PC-9 (cell line): ENCODE measurements at regions not wholly inside any gene's neighbourhood (a gene's known extent, or its start where the extent isn't known, plus 50 kb on each side); places are given as distances from the start of the nearest gene placed in this dataset.

Source experiments
- BruUV-seq: library from RNA; stranded (reverse); fragments of 400-500 nt; replicated peaks from 2 replicates; lab custom pipeline; 2021; lab: Mats Ljungman, UMichigan
- CTCF ChIA-PET: fragments of 300-600 bp; sonication (Branson Sonifier 250); formaldehyde crosslinking; loops from one replicate; lab custom pipeline; 2022; ENCODE audit warnings: antibody characterized with exemption; lab: Charles Lee
- POLR2A ChIA-PET: fragments of 300-600 bp; sonication (Branson Sonifier 250); formaldehyde crosslinking; loops from one replicate; lab custom pipeline; 2022; ENCODE audit warnings: antibody characterized with exemption; ENCODE audit not compliant: unreplicated experiment; lab: Charles Lee
- DNase-seq, 2 experiments: peaks; one replicate each; pipeline versions ENCODE4 v3.0.0 to v3.0.0-alpha.2; 2015 to 2022; ENCODE audit warnings: mixed read lengths in 1 of 2
- H2AFZ ChIP-seq: fragments of 200-600 bp; sonication (generic); 2 replicates; pipeline ENCODE4 v1.8.1; 2017; ENCODE audit warnings: antibody characterized with exemption
- H3F3A ChIP-seq: fragments of 200-600 bp; sonication (generic); 2 replicates; pipeline ENCODE4 v1.8.1; 2017; ENCODE audit warnings: antibody characterized with exemption, mild to moderate bottlenecking, low read depth; ENCODE audit not compliant: insufficient read depth
- H3K27ac ChIP-seq: fragments of 200-600 bp; sonication (generic); 2 replicates; pipeline ENCODE4 v1.6.1; 2016; ENCODE audit warnings: mixed run types
- H3K27me3 ChIP-seq: fragments of 200-600 bp; sonication (generic); 2 replicates; pipeline ENCODE4 v1.6.1; 2016; ENCODE audit warnings: low read depth, mixed run types; ENCODE audit not compliant: insufficient read depth
- H3K36me3 ChIP-seq: fragments of 200-600 bp; sonication (generic); 2 replicates; pipeline ENCODE4 v1.6.1; 2016; ENCODE audit warnings: low read depth, mixed run types
- H3K4me1 ChIP-seq: fragments of 200-600 bp; sonication (generic); replicated peaks from 2 replicates; pipeline ENCODE4 v1.6.1; 2016; ENCODE audit warnings: mixed run types; ENCODE audit not compliant: insufficient read depth
- H3K4me2 ChIP-seq: fragments of 200-600 bp; sonication (generic); 2 replicates; pipeline ENCODE4 v1.6.1; 2017; ENCODE audit warnings: mixed run types
- H3K4me3 ChIP-seq: fragments of 200-600 bp; sonication (generic); 2 replicates; pipeline ENCODE4 v1.6.1; 2016; ENCODE audit warnings: mixed run types
- H3K79me2 ChIP-seq: fragments of 200-600 bp; sonication (generic); 2 replicates; pipeline ENCODE4 v1.6.1; 2017; ENCODE audit warnings: low read depth, mixed run types
- H3K9me2 ChIP-seq: fragments of 200-600 bp; sonication (generic); 2 replicates; pipeline ENCODE4 v1.8.1; 2017; ENCODE audit warnings: mild to moderate bottlenecking; ENCODE audit not compliant: insufficient read depth
- H3K9me3 ChIP-seq: fragments of 200-600 bp; sonication (generic); 2 replicates; pipeline ENCODE4 v1.8.1; 2016; ENCODE audit warnings: low read depth; ENCODE audit not compliant: insufficient read depth
- H4K20me1 ChIP-seq: fragments of 200-600 bp; sonication (generic); 2 replicates; pipeline ENCODE4 v1.8.1; 2017; ENCODE audit not compliant: insufficient read depth
- CTCF ChIP-seq: fragments of 200-600 bp; sonication (generic); conservative IDR thresholded peaks from 2 replicates; pipeline ENCODE4 v1.6.1; 2017; ENCODE audit warnings: mixed run types, antibody characterized with exemption, mild to moderate bottlenecking, moderate library complexity
- EZH2 ChIP-seq: fragments of 200-600 bp; sonication (generic); IDR thresholded peaks from 2 replicates; pipeline ENCODE4 v1.8.0; 2017; ENCODE audit warnings: antibody characterized with exemption, low read depth
- intact Hi-C: fragments of 100-400 bp; cut with micrococcal nuclease; formaldehyde crosslinking; loops from one replicate; pipeline ENCODE4 v1.10.0; 2022; ENCODE audit not compliant: unreplicated experiment

- Histone ChIP-seq H3K79me2 (no peaks in the 10 kb centered on the region), H3K36me3 (no peaks in the 10 kb centered on the region), H3K9me2 (no peaks in the 10 kb centered on the region), H4K20me1 (no peaks in the 10 kb centered on the region), H3K27ac (no peak overlapping the region), H3K4me2 (no peak overlapping the region), H3F3A (no peaks in the 10 kb centered on the region), H2AFZ (no peak overlapping the region), H3K9me3 (no peaks in the 10 kb centered on the region; the same call in 1 of the 2 replicates), H3K4me3 (no peak overlapping the region), H3K27me3 (no peaks in the 10 kb centered on the region), H3K4me1 (no peaks in the 10 kb centered on the region)
- DNase-seq: no peak
- BruUV-seq: no TSS peak
- no peak for TF ChIP-seq CTCF
- TF ChIP-seq EZH2: no peak
- intact Hi-C loops: no loop called here
- CTCF ChIA-PET: no interaction called here
- POLR2A ChIA-PET: no interaction called here
Observed at GRCh38 chr6:56350628-56351260, 103.4 kb upstream of the COL21A1 start.

GRCh38 chr6:56349194-56349593, 101.8 kb upstream of the COL21A1 start:
- intact Hi-C loops: no loop called here
- no peak overlapping the region for H2AFZ ChIP-seq
- no peak overlapping the region for H3K4me2 ChIP-seq
- ChIA-PET CTCF (interaction anchor here (0.7 kb wide), 1 partner anchor 13 kb away, joined by 3 read pairs; no protein-coding TSS in a partner anchor), POLR2A (no interaction called here)
- no peak overlapping the region for H3K4me3 ChIP-seq
- no peaks in the 10 kb centered on the region for H3K27me3 ChIP-seq
- no peaks in the 10 kb centered on the region for H3K4me1 ChIP-seq
- H3F3A ChIP-seq: no peaks in the 10 kb centered on the region
- no peaks in the 10 kb centered on the region for H4K20me1 ChIP-seq
- no peak for TF ChIP-seq EZH2
- no peak for TF ChIP-seq CTCF
- BruUV-seq: no TSS peak
- H3K79me2 ChIP-seq: no peaks in the 10 kb centered on the region
- H3K9me2 ChIP-seq: no peaks in the 10 kb centered on the region
- H3K27ac ChIP-seq: no peak overlapping the region
- no peaks in the 10 kb centered on the region; the same call in 1 of the 2 replicates for H3K9me3 ChIP-seq
- no peak for DNase-seq
- H3K36me3 ChIP-seq: no peaks in the 10 kb centered on the region

GRCh38 chr6:56348578-56348977, 101.2 kb upstream of the COL21A1 start:
- H3K4me2 ChIP-seq: no peak overlapping the region
- H3K9me3 ChIP-seq: no peaks in the 10 kb centered on the region; the same call in 1 of the 2 replicates
- BruUV-seq: no TSS peak
- H3K4me3 ChIP-seq: no peak overlapping the region
- intact Hi-C loops: no loop called here
- ChIA-PET POLR2A (no interaction called here), CTCF (no interaction called here)
- TF ChIP-seq CTCF (no peak), EZH2 (no peak)
- no peaks in the 10 kb centered on the region for H3K36me3 ChIP-seq
- H3K27ac ChIP-seq: no peak overlapping the region
- no peaks in the 10 kb centered on the region for H3K27me3 ChIP-seq
- DNase-seq: no peak
- no peaks in the 10 kb centered on the region for H3K4me1 ChIP-seq
- H3K79me2 ChIP-seq: no peaks in the 10 kb centered on the region
- no peaks in the 10 kb centered on the region for H4K20me1 ChIP-seq
- no peak overlapping the region for H2AFZ ChIP-seq
- no peaks in the 10 kb centered on the region for H3K9me2 ChIP-seq
- H3F3A ChIP-seq: no peaks in the 10 kb centered on the region
